CD4-positive, alpha-beta T cell treated with Interleukin-17A for 4 hours (primary cell): ENCODE measurements at regions not wholly inside any gene's neighbourhood (a gene's known extent, or its start where the extent isn't known, plus 50 kb on each side); places are given as distances from the start of the nearest gene placed in this dataset.

Experiments used
- DNase-seq: peaks from one replicate; pipeline ENCODE4 v3.0.0-alpha.2; 2020; ENCODE audit warnings: mixed read lengths

- DNase-seq = no peak
These were observed 80.6 kb upstream of the PAK5 start for GRCh38 chr20:9919271-9920014.

GRCh38 chr20:9918348-9918747, 79.5 kb upstream of the PAK5 start:
- DNase-seq = no peak

- no peak for DNase-seq
These were observed 77.9 kb upstream of the PAK5 start for GRCh38 chr20:9916761-9917160.

- DNase-seq = peak; percentile 3
These were observed 74.1 kb upstream of the PAK5 start for GRCh38 chr20:9912858-9913434.

- DNase-seq = no peak
These were observed 73.4 kb upstream of the PAK5 start for GRCh38 chr20:9912290-9912689.

- no peak for DNase-seq
These were observed 72.6 kb upstream of the PAK5 start for GRCh38 chr20:9911519-9911918.

- no peak for DNase-seq
These were observed 70.3 kb upstream of the PAK5 start for GRCh38 chr20:9909167-9909566.

- DNase-seq = no peak
These were observed 64.3 kb upstream of the PAK5 start for GRCh38 chr20:9903048-9903655.

GRCh38 chr20:9889270-9889981, 50.5 kb upstream of the PAK5 start:
- DNase-seq = no peak
